HEK293T (cell line): ENCODE measurements at regions not wholly inside any gene's neighbourhood (a gene's known extent, or its start where the extent isn't known, plus 50 kb on each side); places are given as distances from the start of the nearest gene placed in this dataset.

ENCODE experiments used
- ELF4 ChIP-seq: fragments of 450-650 bp; IDR thresholded peaks from 2 replicates; pipeline ENCODE4 v1.6.1; 2017; ENCODE audit warnings: antibody characterized with exemption
- FOXA1 ChIP-seq: fragments of 450-650 bp; IDR thresholded peaks from 2 replicates; pipeline ENCODE4 v1.6.1; 2016; ENCODE audit warnings: mild to moderate bottlenecking
- FOXK2 ChIP-seq: fragments of 450-650 bp; IDR thresholded peaks from 2 replicates; pipeline ENCODE4 v1.6.1; 2016; ENCODE audit warnings: mild to moderate bottlenecking
- FOXM1 ChIP-seq: fragments of 450-650 bp; IDR thresholded peaks from 2 replicates; pipeline ENCODE4 v1.6.1; 2017; ENCODE audit warnings: mild to moderate bottlenecking, borderline replicate concordance
- L3MBTL2 ChIP-seq: fragments of 450-650 bp; conservative IDR thresholded peaks from 2 replicates; pipeline ENCODE4 v1.6.1; 2016; ENCODE audit warnings: mild to moderate bottlenecking
- LEF1 ChIP-seq: fragments of 450-650 bp; IDR thresholded peaks from 2 replicates; pipeline ENCODE4 v1.6.1; 2017; ENCODE audit warnings: mild to moderate bottlenecking, borderline replicate concordance
- NFRKB ChIP-seq: fragments of 450-650 bp; IDR thresholded peaks from 2 replicates; pipeline ENCODE4 v1.6.1; 2016; ENCODE audit warnings: mild to moderate bottlenecking, moderate library complexity
- SP1 ChIP-seq: fragments of 450-650 bp; IDR thresholded peaks from 2 replicates; pipeline ENCODE4 v1.6.1; 2017
- SUZ12 ChIP-seq: fragments of 450-650 bp; IDR thresholded peaks from 2 replicates; pipeline ENCODE4 v1.6.1; 2016; ENCODE audit warnings: mild to moderate bottlenecking
- TARDBP ChIP-seq: fragments of 450-650 bp; IDR thresholded peaks from 2 replicates; pipeline ENCODE4 v1.6.1; 2016
- ZNF384 ChIP-seq: fragments of 450-650 bp; IDR thresholded peaks from 2 replicates; pipeline ENCODE4 v1.6.1; 2016
- TF ChIP-seq, protein P1 (sequence below): fragments of 450-650 bp; IDR thresholded peaks from 2 replicates; pipeline ENCODE4 v1.6.1; 2016

DNA sequence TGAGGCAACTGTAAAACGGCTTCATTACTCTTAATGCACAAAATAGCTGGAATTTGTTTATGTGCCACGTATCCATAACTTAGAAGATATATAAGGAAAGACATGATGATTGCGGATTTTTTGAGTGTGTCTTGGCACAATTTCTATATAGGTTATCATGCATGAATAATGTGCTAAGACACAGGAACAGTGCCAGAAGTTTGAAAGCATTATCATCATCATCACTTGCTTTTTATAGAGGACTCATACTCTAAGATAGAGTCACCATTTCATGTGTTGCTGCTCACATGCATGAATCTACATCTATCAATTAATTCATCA lies 113.4 kb downstream of the ELOVL4 start:
- no peak for TF ChIP-seq FOXM1
- no peak for TF ChIP-seq SUZ12
- TF ChIP-seq TARDBP, result no peak
- TF ChIP-seq NFRKB, result no peak
- TF ChIP-seq, protein P1, sequence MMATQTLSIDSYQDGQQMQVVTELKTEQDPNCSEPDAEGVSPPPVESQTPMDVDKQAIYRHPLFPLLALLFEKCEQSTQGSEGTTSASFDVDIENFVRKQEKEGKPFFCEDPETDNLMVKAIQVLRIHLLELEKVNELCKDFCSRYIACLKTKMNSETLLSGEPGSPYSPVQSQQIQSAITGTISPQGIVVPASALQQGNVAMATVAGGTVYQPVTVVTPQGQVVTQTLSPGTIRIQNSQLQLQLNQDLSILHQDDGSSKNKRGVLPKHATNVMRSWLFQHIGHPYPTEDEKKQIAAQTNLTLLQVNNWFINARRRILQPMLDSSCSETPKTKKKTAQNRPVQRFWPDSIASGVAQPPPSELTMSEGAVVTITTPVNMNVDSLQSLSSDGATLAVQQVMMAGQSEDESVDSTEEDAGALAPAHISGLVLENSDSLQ, result no peak
- no peak for TF ChIP-seq FOXK2
- TF ChIP-seq SP1, result no peak
- TF ChIP-seq ELF4, result no peak
- no peak for TF ChIP-seq L3MBTL2
- no peak for TF ChIP-seq ZNF384
- no peak for TF ChIP-seq LEF1
- no peak for TF ChIP-seq FOXA1
